Pulmonary artery endothelial cell (primary cell): ENCODE measurements at regions not wholly inside any gene's neighbourhood (a gene's known extent, or its start where the extent isn't known, plus 50 kb on each side); places are given as distances from the start of the nearest gene placed in this dataset.
"Not testable (repeated sequence)": the region's sequence is repeated elsewhere in the genome, so short reads cannot be mapped to it uniquely, and the experiment has no call there.

Experiments used
- DNase-seq: peaks from one replicate; pipeline ENCODE4 v3.0.0-alpha.2; 2011; ENCODE audit warnings: low read depth, low spot score

DNA sequence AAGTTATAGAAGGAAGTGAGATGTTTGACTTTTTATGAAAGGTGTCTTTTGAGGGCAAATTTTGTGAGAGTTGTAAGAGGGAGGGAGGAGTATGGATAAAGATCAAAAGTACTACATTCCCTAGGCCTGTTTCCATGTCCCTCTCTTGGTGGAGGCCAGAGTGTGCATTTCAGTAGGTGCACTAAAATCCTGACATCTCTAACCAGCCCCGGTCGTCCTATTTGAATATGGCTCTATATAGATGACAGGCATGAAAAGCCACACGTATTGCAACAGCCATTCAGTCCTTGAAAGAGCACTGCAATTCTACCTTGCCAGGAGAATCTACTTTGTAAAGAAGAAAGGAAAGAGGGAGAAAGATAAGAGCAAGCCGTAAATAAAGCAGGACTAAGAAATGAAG lies 510.1 kb downstream of the IRS2 start:
- no peak for DNase-seq

GRCh38 chr13:109275852-109276251 lies 510.5 kb downstream of the IRS2 start:
- DNase-seq = no peak

DNA sequence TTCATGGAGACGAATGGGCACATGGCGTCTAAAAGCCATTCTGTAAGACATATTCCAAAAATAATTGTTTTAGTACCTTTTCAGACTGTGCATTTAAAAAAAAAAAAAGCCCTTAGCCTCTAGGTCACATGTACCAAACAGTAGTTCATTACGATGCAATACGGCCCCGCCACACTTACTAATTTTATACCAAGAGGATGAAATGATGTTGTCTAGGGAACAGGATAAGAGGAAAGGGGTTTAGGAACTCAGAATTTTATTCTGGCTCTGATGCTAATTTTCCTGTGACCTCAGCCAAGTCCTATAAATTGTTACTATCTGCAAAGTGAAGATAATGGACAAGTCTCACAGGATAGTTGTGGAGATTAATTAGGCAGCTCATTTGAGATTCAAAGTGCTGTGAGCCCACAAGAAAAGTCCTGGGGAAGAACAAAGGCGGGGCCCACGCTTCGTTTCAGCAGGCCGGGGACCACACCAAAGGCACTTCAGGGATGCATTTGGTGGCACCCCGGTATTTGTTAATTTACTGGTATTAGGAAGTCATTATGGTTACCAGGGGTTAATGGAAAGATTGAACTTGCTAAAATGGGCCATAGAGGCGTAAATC lies 511.1 kb downstream of the IRS2 start:
- DNase-seq = no peak

DNA sequence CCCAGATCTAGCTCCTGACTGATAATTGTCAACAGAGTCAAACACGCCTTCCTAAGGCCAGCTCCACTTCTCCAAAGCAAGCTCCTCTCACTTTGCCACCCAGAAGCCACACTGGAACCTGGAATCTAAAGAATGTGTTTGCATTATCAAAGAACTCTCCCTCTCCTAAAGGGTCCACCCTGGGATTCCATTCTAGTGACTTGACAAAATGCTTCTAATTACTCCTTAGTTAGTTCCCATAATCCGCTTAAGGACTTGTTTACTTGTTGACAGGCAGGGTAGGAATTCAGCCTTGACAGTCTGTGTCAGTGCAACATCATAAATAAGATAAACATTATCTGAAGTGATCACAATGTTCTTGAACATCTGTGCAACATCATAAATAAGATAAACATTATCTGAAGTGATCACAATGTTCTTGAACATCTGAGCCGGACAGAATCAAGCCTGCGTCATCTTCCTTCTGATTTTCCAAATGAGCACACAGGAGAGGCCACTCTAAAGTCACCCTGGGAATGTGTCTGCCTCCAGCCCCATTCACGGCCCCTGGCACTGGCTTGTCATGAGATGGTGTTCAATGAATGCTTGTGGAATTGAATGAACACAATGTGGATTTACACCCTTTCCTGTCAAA lies 512.1 kb downstream of the IRS2 start:
- DNase-seq = no peak

GRCh38 chr13:109273326-109273751 lies 513.0 kb downstream of the IRS2 start:
- DNase-seq = no peak

DNA sequence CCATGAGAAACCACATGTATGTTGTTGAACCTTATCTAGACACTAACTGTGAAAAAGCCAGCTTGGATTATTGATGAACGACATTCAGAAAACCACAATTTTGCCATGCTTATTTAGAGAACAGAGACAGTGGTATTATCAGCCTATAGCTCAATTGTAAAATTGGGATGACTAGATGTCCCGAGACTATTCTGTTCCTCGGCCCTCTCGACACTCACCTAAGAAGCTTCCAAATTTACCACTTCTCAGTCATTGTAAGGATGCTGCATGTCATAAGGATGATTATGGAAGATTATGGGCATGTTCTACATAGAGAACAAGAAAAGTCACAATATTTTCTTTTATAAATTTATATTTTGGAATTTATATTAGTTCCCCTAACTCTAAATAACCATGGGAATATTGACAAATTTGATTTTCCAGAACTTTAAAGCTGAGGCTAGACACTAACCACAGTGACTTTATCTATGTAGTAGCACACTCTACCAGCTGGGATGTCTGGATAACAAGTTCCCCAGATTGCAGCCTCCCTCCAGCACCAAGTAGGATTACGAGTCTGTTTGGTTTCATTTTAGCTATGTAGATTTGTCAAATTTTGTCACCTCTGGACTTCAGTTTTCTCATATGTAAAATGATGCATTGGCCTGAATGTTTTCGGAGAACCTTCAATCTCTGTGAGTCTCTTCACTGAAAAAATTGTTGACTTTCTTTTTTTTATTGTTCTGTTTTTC lies 513.6 kb downstream of the IRS2 start:
- DNase-seq = no peak

DNA sequence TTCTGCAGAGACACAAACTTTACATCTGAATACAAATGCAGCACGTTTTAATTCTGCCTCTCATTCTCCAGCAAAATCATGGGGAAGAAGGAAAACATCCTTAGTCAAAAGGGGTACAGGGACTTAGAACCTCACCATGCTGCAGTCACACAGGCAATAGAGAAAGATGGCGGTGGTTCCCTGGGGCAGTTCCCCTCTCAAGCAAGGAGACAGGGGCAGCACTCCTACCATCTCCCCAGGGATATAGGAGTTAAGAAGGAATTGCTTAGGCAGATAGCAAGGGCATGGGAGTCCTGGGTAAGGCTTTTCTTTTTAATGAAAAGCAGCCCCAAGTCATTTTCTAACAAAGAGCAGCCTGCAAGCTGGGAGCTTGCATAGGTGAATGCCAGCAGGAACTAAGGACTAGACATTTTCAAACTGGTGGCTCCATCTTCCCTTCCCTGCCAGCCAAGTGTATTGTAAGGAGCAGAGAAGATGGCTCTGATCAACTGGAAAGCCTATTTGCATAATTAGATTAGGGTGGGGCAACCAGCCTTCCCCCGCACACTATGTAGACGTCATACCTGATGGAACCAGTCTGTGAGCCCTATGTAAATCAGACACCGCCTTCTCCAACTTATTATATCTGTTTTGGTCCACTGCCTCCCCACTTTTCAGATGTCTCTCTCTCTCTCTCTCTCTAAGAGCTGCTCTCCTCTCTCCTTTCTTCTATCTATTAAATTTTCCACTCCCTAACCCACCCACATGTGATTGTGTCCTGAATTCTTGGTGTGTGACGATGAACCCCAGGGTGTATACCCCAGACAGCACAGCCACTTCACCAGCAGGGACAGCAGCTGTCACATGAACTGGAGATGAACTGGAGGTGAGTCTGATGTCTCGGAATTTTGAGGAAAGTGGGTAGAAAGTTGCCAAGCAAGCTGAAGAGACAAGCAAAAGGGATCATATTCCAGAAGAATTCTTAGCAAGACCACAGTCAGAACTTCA lies 514.5 kb downstream of the IRS2 start:
- DNase-seq = no peak

DNA sequence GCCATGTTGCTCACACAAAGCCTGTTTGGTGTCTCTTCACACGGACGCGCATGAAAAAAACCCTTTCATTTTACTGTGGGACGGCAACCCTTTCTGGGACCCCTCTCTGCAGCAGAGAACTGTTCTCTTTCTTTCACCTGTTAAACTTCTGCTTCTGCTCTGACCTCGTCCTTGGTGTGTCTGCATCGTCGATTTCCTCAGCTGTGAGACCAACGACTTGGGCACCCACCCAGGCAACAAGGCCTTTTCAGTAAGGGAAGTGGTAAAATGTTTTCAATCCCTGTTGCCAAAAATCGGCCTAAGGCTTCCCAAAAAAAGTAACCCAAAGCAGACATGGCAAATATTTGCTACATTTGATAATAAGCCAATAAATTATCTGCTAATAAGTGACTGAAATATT lies 515.3 kb downstream of the IRS2 start:
- DNase-seq = no peak

DNA sequence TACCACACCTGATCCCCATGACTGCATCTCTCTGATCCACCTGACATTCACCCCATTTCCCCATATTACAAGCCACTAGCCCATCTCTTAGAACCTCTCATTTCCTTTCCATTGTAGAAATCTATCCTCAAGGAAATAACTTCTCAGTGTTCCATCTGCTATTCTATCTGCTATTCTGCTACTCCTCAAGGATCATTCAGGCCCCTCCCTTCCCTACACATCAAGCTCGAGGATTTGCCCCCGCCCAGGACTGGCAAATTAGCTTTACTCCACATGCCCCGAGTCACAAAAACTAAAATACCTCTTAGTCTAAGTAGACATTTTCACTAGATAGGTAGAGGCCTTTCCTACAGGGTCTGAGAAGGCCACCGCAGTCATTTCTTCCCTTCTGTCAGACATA lies 517.0 kb downstream of the IRS2 start:
- DNase-seq = not testable (repeated sequence)

- DNase-seq = not testable (repeated sequence)
These were observed 517.9 kb downstream of the IRS2 start for GRCh38 chr13:109268492-109268891.

GRCh38 chr13:109267400-109267799 lies 519.0 kb downstream of the IRS2 start:
- not testable (repeated sequence) for DNase-seq

DNA sequence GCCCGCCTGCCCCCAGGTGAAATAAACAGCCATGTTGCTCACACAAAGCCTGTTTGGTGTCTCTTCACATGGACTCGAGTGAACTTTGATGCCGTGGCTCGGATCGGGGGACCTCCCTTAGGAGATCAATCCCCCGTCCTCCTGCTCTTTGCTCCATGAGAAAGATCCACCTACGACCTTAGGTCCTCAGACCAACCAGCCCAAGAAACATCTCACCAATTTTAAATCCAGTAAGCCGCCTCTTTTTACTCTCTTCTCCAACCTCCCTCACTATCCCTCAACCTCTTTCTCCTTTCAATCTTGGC lies 521.0 kb downstream of the IRS2 start:
- DNase-seq = not testable (repeated sequence)

- DNase-seq = not testable (repeated sequence)
These were observed 521.6 kb downstream of the IRS2 start for GRCh38 chr13:109264603-109265437.

DNA sequence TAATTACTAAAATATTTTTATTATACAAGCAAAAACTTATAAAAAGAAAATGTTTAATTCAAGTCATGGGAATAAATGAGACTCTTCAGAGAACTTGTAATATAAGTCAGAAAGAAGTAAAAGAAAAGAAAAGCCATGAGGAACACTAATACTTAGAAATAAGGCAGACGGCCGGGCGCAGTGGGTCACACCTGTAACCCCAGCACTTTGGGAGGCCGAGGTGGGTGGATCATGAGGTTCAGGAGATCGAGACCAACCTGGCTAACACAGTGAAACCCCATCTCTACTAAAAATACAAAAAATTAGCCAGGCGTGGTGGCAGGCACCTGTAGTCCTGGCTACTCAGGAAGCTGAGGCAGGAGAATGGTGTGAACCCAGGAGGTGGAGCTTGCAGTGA lies 528.6 kb downstream of the IRS2 start:
- not testable (repeated sequence) for DNase-seq
